Urinary bladder (tissue), 3 donors: ENCODE measurements at regions not wholly inside any gene's neighbourhood (a gene's known extent, or its start where the extent isn't known, plus 50 kb on each side); places are given as distances from the start of the nearest gene placed in this dataset.

Source experiments
- DNase-seq: peaks from one replicate; pipeline ENCODE4 v3.0.0-alpha.2; 2015; ENCODE audit errors: extremely low spot score
- H3K27ac ChIP-seq: one replicate; pipeline ENCODE4 v1.5.1; 2013; ENCODE audit warnings: low read depth, mild to moderate bottlenecking, moderate library complexity
- H3K36me3 ChIP-seq: one replicate; pipeline ENCODE4 v1.6.1; 2013; ENCODE audit warnings: mild to moderate bottlenecking, moderate library complexity; ENCODE audit not compliant: insufficient read depth
- H3K4me1 ChIP-seq: one replicate; pipeline ENCODE4 v1.6.1; 2013; ENCODE audit warnings: mild to moderate bottlenecking, moderate library complexity; ENCODE audit not compliant: insufficient read depth
- H3K4me3 ChIP-seq: one replicate; pipeline ENCODE4 v1.5.1; 2013; ENCODE audit warnings: low read depth, low read length
- WGBS: extraction: QIAGEN DNeasy Blood & Tissue Kit; methylation state at CpG from one replicate; pipeline ENCODE4 v1.1.7; 2013; 5-methylcytosine and 5-hydroxymethylcytosine counted together
- donor health status: healthy with polysubstance abuse.
- donor health status: healthy.

GRCh38 chr10:33396279-33396678, 61.8 kb upstream of the NRP1 start:
- DNase-seq = no peak
- Histone ChIP-seq H3K4me3 (no peak overlapping the region), H3K27ac (no peak overlapping the region), H3K4me1 (no peaks in the 10 kb centered on the region), H3K36me3 (no peaks in the 10 kb centered on the region)
- WGBS = 92% methylated on average over 3 of the region's 3 CpGs

- Histone ChIP-seq H3K36me3 (no peaks in the 10 kb centered on the region), H3K27ac (no peak overlapping the region), H3K4me3 (no peak overlapping the region), H3K4me1 (no peaks in the 10 kb centered on the region)
- 89% methylated on average over 1 of the region's 1 CpG for WGBS
- DNase-seq = no peak
Measured at GRCh38 chr10:33395201-33395600, 60.7 kb upstream of the NRP1 start.

DNA sequence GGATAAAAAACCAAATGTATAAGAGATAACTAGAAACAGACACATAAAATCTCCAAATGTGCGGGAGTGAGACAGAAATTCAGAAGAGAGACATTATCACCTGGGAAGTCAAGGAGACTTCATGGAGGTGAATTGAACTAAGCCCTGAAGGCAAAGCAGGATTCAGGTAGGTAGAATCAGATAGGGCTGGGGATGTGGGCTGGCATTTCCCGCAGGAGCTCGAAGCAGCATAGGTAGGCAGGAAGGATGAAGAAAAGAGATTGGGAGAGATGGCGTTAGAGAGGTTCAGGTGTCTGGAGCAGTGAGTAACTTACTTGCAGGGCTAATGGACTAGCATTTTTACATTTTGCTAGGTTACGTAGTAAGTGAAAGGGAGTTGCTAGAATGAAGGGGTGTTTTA, 58.2 kb upstream of the NRP1 start:
- Histone ChIP-seq H3K36me3 (no peaks in the 10 kb centered on the region), H3K27ac (no peak overlapping the region), H3K4me1 (no peaks in the 10 kb centered on the region), H3K4me3 (no peak overlapping the region)
- DNase-seq = no peak
- 91% methylated on average over 5 of the region's 5 CpGs for WGBS

DNA sequence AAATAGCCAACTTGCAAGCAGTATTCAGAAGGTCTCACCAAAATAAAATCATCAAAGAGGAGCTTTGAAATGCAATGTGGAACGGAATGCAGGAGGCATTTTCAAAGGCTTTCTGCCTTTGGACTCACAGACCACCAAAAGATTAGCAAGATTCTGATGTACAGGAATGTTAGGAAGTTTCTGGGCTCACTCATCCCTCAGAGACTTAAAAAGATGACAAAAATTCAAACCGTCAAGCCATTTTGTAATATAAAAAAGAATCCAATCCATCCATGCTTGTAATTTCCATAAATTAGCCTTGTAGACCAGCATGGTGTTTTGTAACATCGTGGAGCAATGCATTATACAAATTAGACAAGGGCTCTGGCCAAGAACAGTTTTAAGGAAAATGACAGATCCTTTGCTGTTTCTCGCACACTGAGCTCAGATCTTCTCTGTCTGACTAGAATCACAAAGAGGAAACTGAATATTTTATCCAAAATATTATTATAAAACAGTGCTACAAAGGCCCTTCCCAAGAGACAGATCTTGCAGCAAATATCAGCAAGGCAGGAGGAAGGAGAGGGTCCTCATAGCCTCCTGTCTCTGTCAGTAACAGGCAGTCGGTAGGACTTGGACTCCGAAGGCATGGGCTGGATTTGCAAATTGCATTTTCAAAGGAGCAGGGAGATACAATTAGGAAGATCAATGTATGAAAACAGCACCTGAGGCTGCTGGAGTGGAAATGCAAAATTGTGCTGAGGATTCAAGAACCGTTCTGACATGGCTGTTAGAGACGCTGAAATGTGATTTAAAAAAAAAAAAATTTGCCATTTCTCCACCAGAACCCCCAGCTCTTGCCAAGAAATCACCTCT, 57.4 kb upstream of the NRP1 start:
- no peak overlapping the region for H3K4me3 ChIP-seq
- H3K36me3 ChIP-seq = no peaks in the 10 kb centered on the region
- DNase-seq = no peak
- no peaks in the 10 kb centered on the region for H3K4me1 ChIP-seq
- no peak overlapping the region for H3K27ac ChIP-seq
- WGBS = 79% methylated on average over 8 of the region's 8 CpGs

- WGBS = 92% methylated on average over 5 of the region's 5 CpGs
- DNase-seq = no peak
- Histone ChIP-seq H3K4me1 (no peaks in the 10 kb centered on the region), H3K27ac (no peak overlapping the region), H3K36me3 (no peaks in the 10 kb centered on the region), H3K4me3 (no peak overlapping the region)
Measured at GRCh38 chr10:33390046-33390445, 55.6 kb upstream of the NRP1 start.

DNA sequence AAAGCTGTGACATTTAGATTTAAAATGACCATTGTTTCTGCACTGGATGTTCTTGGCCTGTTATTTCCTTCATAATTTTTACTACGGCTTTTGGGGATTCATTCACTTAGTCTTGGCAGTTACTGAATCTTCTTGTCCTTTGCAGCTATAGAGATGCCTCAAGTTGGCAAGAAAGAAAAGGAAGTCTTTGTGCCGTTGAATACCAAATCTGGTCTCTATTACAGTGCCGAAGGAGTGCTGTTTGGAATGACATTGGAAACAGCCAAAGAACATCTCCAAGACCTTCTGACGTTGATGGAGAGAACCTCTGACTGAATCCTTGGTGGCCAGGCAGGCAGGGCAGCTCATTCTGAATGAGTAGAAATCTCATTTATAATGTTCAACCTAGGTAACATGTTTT, 54.3 kb upstream of the NRP1 start:
- 67% methylated on average over 4 of the region's 4 CpGs for WGBS
- H3K36me3 ChIP-seq = no peaks in the 10 kb centered on the region
- no peak for DNase-seq
- no peaks in the 10 kb centered on the region for H3K4me1 ChIP-seq
- H3K4me3 ChIP-seq = no peak overlapping the region
- no peak overlapping the region for H3K27ac ChIP-seq

DNA sequence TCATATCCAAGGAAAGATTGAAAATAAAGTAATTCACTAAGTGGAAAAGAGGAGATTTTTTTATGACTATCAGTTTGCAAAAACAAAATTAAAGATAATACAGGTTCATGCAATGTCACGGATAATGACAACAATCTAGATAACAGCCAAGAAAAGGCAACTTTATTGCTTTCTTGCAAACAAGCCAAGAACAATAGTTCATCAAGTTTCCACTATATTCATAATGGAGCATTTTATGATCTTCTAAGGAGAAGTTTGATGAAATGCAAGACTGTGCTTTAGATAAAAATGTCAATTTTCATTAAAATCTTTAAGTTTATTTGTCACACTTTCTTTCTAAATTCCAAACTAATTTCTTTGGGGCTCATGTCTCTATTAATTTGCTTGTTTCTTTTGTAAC, 53.9 kb upstream of the NRP1 start:
- 73% methylated on average over 1 of the region's 1 CpG for WGBS
- no peak overlapping the region for H3K4me3 ChIP-seq
- no peaks in the 10 kb centered on the region for H3K4me1 ChIP-seq
- H3K27ac ChIP-seq = no peak overlapping the region
- DNase-seq = peak; percentile 59
- no peaks in the 10 kb centered on the region for H3K36me3 ChIP-seq

GRCh38 chr10:33387720-33388119, 53.3 kb upstream of the NRP1 start:
- Histone ChIP-seq H3K4me1 (no peaks in the 10 kb centered on the region), H3K27ac (no peak overlapping the region), H3K36me3 (no peaks in the 10 kb centered on the region), H3K4me3 (no peak overlapping the region)
- 96% methylated on average over 5 of the region's 5 CpGs for WGBS
- DNase-seq = no peak

DNA sequence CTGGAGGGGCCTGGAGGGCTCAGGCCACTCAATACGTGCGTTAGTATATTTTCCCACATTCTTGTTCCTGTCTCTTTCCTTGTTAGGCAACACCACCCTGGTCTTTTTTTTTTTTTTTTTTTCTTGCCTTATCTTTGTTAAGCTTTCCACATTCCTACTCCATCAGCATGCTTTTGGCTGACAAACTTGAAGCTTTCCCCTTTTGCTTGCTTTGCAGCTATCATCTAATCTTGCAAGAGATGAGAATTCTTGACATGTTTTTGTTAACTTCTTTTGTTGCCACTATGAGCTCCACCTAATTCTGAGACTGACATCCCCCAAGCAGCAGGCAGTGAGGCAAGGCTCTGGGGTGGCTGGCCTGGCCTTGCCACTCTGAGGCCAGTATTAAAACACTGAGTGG, 52.5 kb upstream of the NRP1 start:
- DNase-seq = no peak
- Histone ChIP-seq H3K4me1 (no peaks in the 10 kb centered on the region), H3K4me3 (no peak overlapping the region), H3K27ac (no peak overlapping the region), H3K36me3 (no peaks in the 10 kb centered on the region)
- WGBS = 66% methylated on average over 2 of the region's 2 CpGs

GRCh38 chr10:33385686-33386085, 51.2 kb upstream of the NRP1 start:
- no peaks in the 10 kb centered on the region for H3K36me3 ChIP-seq
- 94% methylated on average over 2 of the region's 2 CpGs for WGBS
- no peak overlapping the region for H3K4me3 ChIP-seq
- no peak for DNase-seq
- H3K27ac ChIP-seq = no peak overlapping the region
- H3K4me1 ChIP-seq = no peaks in the 10 kb centered on the region

DNA sequence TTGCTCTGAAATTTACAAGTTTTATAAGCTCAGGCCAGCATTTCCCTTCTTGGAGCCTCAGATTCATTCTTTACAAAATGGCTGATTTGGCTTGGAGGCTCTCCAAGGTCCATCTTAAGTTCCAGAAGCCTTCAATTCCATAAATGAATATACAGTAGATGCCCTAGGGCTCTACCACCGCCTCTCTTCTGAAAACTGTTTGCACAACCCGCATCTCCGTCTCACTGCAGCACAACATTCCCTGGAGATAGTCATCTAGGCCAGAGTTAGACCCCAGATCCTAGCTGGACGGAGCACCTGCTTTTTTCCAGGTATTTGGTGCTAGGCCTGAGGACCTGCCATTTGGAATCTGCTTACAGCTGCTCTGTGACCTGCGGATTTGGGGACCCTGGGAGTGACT, 50.5 kb upstream of the NRP1 start:
- Histone ChIP-seq H3K4me3 (no peak overlapping the region), H3K4me1 (no peaks in the 10 kb centered on the region), H3K36me3 (no peaks in the 10 kb centered on the region), H3K27ac (no peak overlapping the region)
- WGBS = 95% methylated on average over 5 of the region's 5 CpGs
- DNase-seq = no peak
